SK-N-SH treated with all-trans-retinoic acid at 6 μM for 48 hours (cell line): ENCODE measurements at regions not wholly inside any gene's neighbourhood (a gene's known extent, or its start where the extent isn't known, plus 50 kb on each side); places are given as distances from the start of the nearest gene placed in this dataset.
"Not testable (repeated sequence)": the region's sequence is repeated elsewhere in the genome, so short reads cannot be mapped to it uniquely, and the experiment has no call there.

ENCODE experiments used
- ATAC-seq: fragments of 200-7000 bp; cut with Tn5 transposase; 3 replicates; pipeline ENCODE4 v1.9.1; 2020; ENCODE audit warnings: mild to moderate bottlenecking, moderate library complexity
- ARNTL ChIP-seq: fragments of 450-650 bp; formaldehyde crosslinking; IDR thresholded peaks from 2 replicates; pipeline ENCODE4 v1.5.0; 2020; ENCODE audit warnings: low read depth, mild to moderate bottlenecking, moderate library complexity, borderline replicate concordance
- BACH2 ChIP-seq: fragments of 250-450 bp; sonication (Bioruptor Pico); IDR thresholded peaks from 2 replicates; pipeline ENCODE4 v1.9.0; 2021; ENCODE audit warnings: mild to moderate bottlenecking, borderline replicate concordance
- CREB5 ChIP-seq: fragments of 250-450 bp; sonication (Bioruptor Pico); IDR thresholded peaks from 2 replicates; pipeline ENCODE4 v1.5.1; 2020; ENCODE audit warnings: low read depth, mild to moderate bottlenecking, moderate library complexity
- CSDC2 ChIP-seq: fragments of 250-450 bp; sonication (Bioruptor Pico); IDR thresholded peaks from 2 replicates; pipeline ENCODE4 v1.5.0; 2020; ENCODE audit warnings: mild to moderate bottlenecking, moderate library complexity
- CSRNP3 ChIP-seq: fragments of 250-450 bp; sonication (Bioruptor Pico); IDR thresholded peaks from 2 replicates; pipeline ENCODE4 v1.5.1; 2021; ENCODE audit warnings: mild to moderate bottlenecking, moderate library complexity
- ESRRG ChIP-seq: fragments of 250-450 bp; sonication (Bioruptor Pico); IDR thresholded peaks from 2 replicates; pipeline ENCODE4 v1.6.1; 2021; ENCODE audit warnings: mild to moderate bottlenecking
- GLIS3 ChIP-seq: fragments of 250-450 bp; sonication (Bioruptor Pico); IDR thresholded peaks from 2 replicates; pipeline ENCODE4 v1.5.0; 2020; ENCODE audit warnings: mild to moderate bottlenecking, moderate library complexity
- ISL1 ChIP-seq: fragments of 250-450 bp; sonication (Bioruptor Pico); IDR thresholded peaks from 2 replicates; pipeline ENCODE4 v2.1.2; 2022; ENCODE audit warnings: mild to moderate bottlenecking, moderate library complexity
- OSR1 ChIP-seq: fragments of 250-450 bp; sonication (Bioruptor Pico); IDR thresholded peaks from 2 replicates; pipeline ENCODE4 v1.8.0; 2022; ENCODE audit warnings: moderate library complexity, mild to moderate bottlenecking, inconsistent platforms
- PATZ1 ChIP-seq: fragments of 250-450 bp; sonication (Bioruptor Pico); IDR thresholded peaks from 2 replicates; pipeline ENCODE4 v1.8.0; 2020; ENCODE audit warnings: mild to moderate bottlenecking, moderate library complexity, borderline replicate concordance
- POU6F1 ChIP-seq: fragments of 250-450 bp; sonication (Bioruptor Pico); IDR thresholded peaks from 2 replicates; pipeline ENCODE4 v1.8.0; 2021; ENCODE audit warnings: low read depth, mild to moderate bottlenecking, moderate library complexity, borderline replicate concordance
- PPARA ChIP-seq: fragments of 250-450 bp; sonication (Bioruptor Pico); IDR thresholded peaks from 2 replicates; pipeline ENCODE4 v1.5.0; 2020; ENCODE audit warnings: mild to moderate bottlenecking, borderline replicate concordance
- RARB ChIP-seq: fragments of 250-450 bp; sonication (Bioruptor Pico); IDR thresholded peaks from 2 replicates; pipeline ENCODE4 v1.8.0; 2021; ENCODE audit warnings: mild to moderate bottlenecking, moderate library complexity
- SNAI2 ChIP-seq: fragments of 250-450 bp; sonication (Bioruptor Pico); IDR thresholded peaks from 2 replicates; pipeline ENCODE4 v1.5.0; 2020; ENCODE audit warnings: mild to moderate bottlenecking, moderate library complexity
- TCF4 ChIP-seq: fragments of 250-450 bp; sonication (Bioruptor Pico); IDR thresholded peaks from 2 replicates; pipeline ENCODE4 v1.8.0; 2021; ENCODE audit warnings: mild to moderate bottlenecking, moderate library complexity, borderline replicate concordance
- TOX ChIP-seq: fragments of 250-450 bp; sonication (Bioruptor Pico); IDR thresholded peaks from 2 replicates; pipeline ENCODE4 v1.8.0; 2021; ENCODE audit warnings: mild to moderate bottlenecking, moderate library complexity, borderline replicate concordance
- TSHZ2 ChIP-seq: fragments of 250-450 bp; sonication (Bioruptor Pico); IDR thresholded peaks from 2 replicates; pipeline ENCODE4 v1.5.0; 2020; ENCODE audit warnings: mild to moderate bottlenecking, moderate library complexity
- ZFP3 ChIP-seq: fragments of 250-450 bp; sonication (Bioruptor Pico); IDR thresholded peaks from 2 replicates; pipeline ENCODE4 v1.5.0; 2020; ENCODE audit warnings: mild to moderate bottlenecking, moderate library complexity
- ZNF70 ChIP-seq: fragments of 450-650 bp; formaldehyde crosslinking; IDR thresholded peaks from 2 replicates; pipeline ENCODE4 v1.5.0; 2020; ENCODE audit warnings: mild to moderate bottlenecking, moderate library complexity
- ZNF8 ChIP-seq: fragments of 450-650 bp; formaldehyde crosslinking; IDR thresholded peaks from 2 replicates; pipeline ENCODE4 v1.5.0; 2020; ENCODE audit warnings: mild to moderate bottlenecking, moderate library complexity

- no peak for ATAC-seq
- TF ChIP-seq ISL1 (CRISPR knock-in tag) (no peak), CREB5 (CRISPR knock-in tag) (no peak), SNAI2 (CRISPR knock-in tag) (no peak), TSHZ2 (CRISPR knock-in tag) (no peak), CSDC2 (CRISPR knock-in tag) (no peak), OSR1 (no peak), PPARA (no peak), POU6F1 (CRISPR knock-in tag) (no peak)
These were observed 74.6 kb upstream of the SHOX start for GRCh38 chrX:555725-556666.

GRCh38 chrX:557601-558000 is 73.0 kb upstream of the SHOX start:
- not testable (repeated sequence) for ATAC-seq

GRCh38 chrX:559282-559681 is 71.3 kb upstream of the SHOX start:
- not testable (repeated sequence) for ATAC-seq

- no peak for ATAC-seq
- no peak for TF ChIP-seq ZFP3 (CRISPR knock-in tag)
- no peak for TF ChIP-seq GLIS3 (CRISPR knock-in tag)
- TF ChIP-seq TSHZ2 (CRISPR knock-in tag), result no peak
- no peak for TF ChIP-seq ZNF70 (CRISPR knock-in tag)
- TF ChIP-seq TOX (CRISPR knock-in tag), result no peak
- no peak for TF ChIP-seq SNAI2 (CRISPR knock-in tag)
- no peak for TF ChIP-seq TCF4 (CRISPR knock-in tag)
- TF ChIP-seq ESRRG (CRISPR knock-in tag), result no peak
- no peak for TF ChIP-seq PPARA
- TF ChIP-seq CREB5 (CRISPR knock-in tag), result no peak
These were observed 62.7 kb upstream of the SHOX start for GRCh38 chrX:567891-568290.

GRCh38 chrX:568311-568710 is 62.3 kb upstream of the SHOX start:
- no peak for ATAC-seq
- TF ChIP-seq BACH2 (no peak), ARNTL (no peak), RARB (CRISPR knock-in tag) (no peak), ZNF8 (CRISPR knock-in tag) (no peak), TCF4 (CRISPR knock-in tag) (no peak), CSRNP3 (CRISPR knock-in tag) (no peak), PATZ1 (CRISPR knock-in tag) (no peak)
